ENCODE measurements at regions not wholly inside any gene's neighbourhood (a gene's known extent, or its start where the extent isn't known, plus 50 kb on each side); places are given as distances from the start of the nearest gene placed in this dataset.

DNA sequence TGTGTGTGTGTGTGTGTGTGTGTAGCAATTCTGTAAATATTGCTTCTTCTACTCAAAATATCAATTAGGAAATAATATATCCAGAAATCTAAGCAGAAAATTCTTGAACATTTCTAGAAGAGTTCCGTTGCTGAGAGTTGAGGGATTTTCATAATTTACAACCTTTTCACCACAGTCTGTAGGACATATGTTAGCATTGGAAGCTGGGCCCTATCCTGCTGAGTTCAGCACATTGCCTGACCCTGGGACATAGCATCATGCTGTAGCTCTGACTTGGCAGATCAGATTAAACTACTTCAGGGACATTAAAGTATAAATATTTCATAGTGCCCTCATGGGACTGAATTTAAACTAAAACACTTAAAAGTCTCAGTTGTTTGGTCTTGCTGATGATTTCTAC is 129.2 kb upstream of the KCNH7 start:
- TF ChIP-seq, protein P1, sequence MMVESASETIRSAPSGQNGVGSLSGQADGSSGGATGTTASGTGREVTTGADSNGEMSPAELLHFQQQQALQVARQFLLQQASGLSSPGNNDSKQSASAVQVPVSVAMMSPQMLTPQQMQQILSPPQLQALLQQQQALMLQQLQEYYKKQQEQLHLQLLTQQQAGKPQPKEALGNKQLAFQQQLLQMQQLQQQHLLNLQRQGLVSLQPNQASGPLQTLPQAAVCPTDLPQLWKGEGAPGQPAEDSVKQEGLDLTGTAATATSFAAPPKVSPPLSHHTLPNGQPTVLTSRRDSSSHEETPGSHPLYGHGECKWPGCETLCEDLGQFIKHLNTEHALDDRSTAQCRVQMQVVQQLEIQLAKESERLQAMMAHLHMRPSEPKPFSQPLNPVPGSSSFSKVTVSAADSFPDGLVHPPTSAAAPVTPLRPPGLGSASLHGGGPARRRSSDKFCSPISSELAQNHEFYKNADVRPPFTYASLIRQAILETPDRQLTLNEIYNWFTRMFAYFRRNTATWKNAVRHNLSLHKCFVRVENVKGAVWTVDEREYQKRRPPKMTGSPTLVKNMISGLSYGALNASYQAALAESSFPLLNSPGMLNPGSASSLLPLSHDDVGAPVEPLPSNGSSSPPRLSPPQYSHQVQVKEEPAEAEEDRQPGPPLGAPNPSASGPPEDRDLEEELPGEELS (CRISPR knock-in tag; IDR thresholded peaks at IDR 0.05): no peak
- TF ChIP-seq ZBTB43 (CRISPR knock-in tag; IDR thresholded peaks at IDR 0.05): no peak
- no peak for TF ChIP-seq E2F1 (CRISPR knock-in tag; IDR thresholded peaks at IDR 0.05)
- TF ChIP-seq, protein P2, sequence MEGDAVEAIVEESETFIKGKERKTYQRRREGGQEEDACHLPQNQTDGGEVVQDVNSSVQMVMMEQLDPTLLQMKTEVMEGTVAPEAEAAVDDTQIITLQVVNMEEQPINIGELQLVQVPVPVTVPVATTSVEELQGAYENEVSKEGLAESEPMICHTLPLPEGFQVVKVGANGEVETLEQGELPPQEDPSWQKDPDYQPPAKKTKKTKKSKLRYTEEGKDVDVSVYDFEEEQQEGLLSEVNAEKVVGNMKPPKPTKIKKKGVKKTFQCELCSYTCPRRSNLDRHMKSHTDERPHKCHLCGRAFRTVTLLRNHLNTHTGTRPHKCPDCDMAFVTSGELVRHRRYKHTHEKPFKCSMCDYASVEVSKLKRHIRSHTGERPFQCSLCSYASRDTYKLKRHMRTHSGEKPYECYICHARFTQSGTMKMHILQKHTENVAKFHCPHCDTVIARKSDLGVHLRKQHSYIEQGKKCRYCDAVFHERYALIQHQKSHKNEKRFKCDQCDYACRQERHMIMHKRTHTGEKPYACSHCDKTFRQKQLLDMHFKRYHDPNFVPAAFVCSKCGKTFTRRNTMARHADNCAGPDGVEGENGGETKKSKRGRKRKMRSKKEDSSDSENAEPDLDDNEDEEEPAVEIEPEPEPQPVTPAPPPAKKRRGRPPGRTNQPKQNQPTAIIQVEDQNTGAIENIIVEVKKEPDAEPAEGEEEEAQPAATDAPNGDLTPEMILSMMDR (IDR thresholded peaks at IDR 0.05): no peak
- TF ChIP-seq, protein P3, sequence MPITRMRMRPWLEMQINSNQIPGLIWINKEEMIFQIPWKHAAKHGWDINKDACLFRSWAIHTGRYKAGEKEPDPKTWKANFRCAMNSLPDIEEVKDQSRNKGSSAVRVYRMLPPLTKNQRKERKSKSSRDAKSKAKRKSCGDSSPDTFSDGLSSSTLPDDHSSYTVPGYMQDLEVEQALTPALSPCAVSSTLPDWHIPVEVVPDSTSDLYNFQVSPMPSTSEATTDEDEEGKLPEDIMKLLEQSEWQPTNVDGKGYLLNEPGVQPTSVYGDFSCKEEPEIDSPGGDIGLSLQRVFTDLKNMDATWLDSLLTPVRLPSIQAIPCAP (CRISPR knock-in tag; IDR thresholded peaks at IDR 0.05): no peak
- TF ChIP-seq CREB1 (CRISPR knock-in tag; IDR thresholded peaks at IDR 0.05): no peak
- no peak for TF ChIP-seq ZNF317 (CRISPR knock-in tag; IDR thresholded peaks at IDR 0.05; ENCODE audit: borderline replicate concordance, low read depth)
- no peak for TF ChIP-seq ESRRA (CRISPR knock-in tag; IDR thresholded peaks at IDR 0.05; ENCODE audit: borderline replicate concordance)

All from WTC11 (cell line).